K562 (cell line): ENCODE measurements at regions not wholly inside any gene's neighbourhood (a gene's known extent, or its start where the extent isn't known, plus 50 kb on each side); places are given as distances from the start of the nearest gene placed in this dataset.

Experiments used
- ATAC-seq: fragments of 200-7000 bp; cut with Tn5 transposase; 3 replicates; pipeline ENCODE4 v1.9.1; 2020; ENCODE audit warnings: moderate library complexity
- BruUV-seq: library from RNA; stranded (reverse); fragments of 400-500 nt; replicated peaks from 2 replicates; lab custom pipeline; 2021; lab: Mats Ljungman, UMichigan
- CTCF ChIA-PET: fragments of 300-600 bp; formaldehyde crosslinking; extraction: SDS; loops from one replicate; lab custom pipeline; 2021; ENCODE audit warnings: low intra/inter-chr PET ratio; lab: Yijun Ruan, JAX
- POLR2A ChIA-PET: fragments of 300-600, 350-650 bp; sonication (Branson Sonifier 250); formaldehyde crosslinking; extraction: SDS; loops from one replicate; lab custom pipeline; 2021; ENCODE audit warnings: antibody characterized with exemption, inconsistent platforms; lab: Yijun Ruan, JAX
- DNase-seq, 4 experiments: peaks; one replicate each; pipeline versions ENCODE4 v3.0.0 to v3.0.0-alpha.2; 2011 to 2018; ENCODE audit warnings: low spot score in 3 of 4, mixed read lengths in 3 of 4; ENCODE audit errors: extremely low read depth in 1 of 4
- FAIRE-seq: peaks from 2 replicates; lab custom pipeline; 2011; peaks lifted over from hg19 to GRCh38; lab: Jason Lieb, UNC
- H2AFZ ChIP-seq: 2 replicates; pipeline ENCODE4 v1.6.0; 2011; ENCODE audit warnings: low read depth, low read length, control low read depth, inconsistent platforms
- H3K27ac ChIP-seq: fragments of 200-600 bp; 3 replicates; pipeline ENCODE4 v1.8.0; 2011; ENCODE audit warnings: low read depth, mild to moderate bottlenecking, control low read depth, inconsistent platforms, low read length, moderate library complexity, mixed read lengths; ENCODE audit errors: extremely low read depth
- H3K27me3 ChIP-seq, 2 experiments: fragments of 300-600 bp in 1 of 2; 2 replicates in 1 of 2; 3 replicates in 1 of 2; pipeline versions ENCODE4 v1.6.0 to v1.8.0; 2011; ENCODE audit warnings: inconsistent platforms in 2 of 2, low read length in 2 of 2, mild to moderate bottlenecking in 1 of 2, mixed read lengths in 1 of 2, moderate library complexity in 1 of 2; ENCODE audit not compliant: control insufficient read depth in 2 of 2, insufficient read depth in 2 of 2
- H3K36me3 ChIP-seq: fragments of 300-600 bp; 3 replicates; pipeline ENCODE4 v1.8.0; 2011; ENCODE audit warnings: mild to moderate bottlenecking, low read length, inconsistent platforms; ENCODE audit not compliant: control insufficient read depth, insufficient read depth
- H3K4me1 ChIP-seq, 2 experiments: fragments of 200-600 bp in 1 of 2; replicated peaks in 1 of 2; 2 replicates in 1 of 2; 3 replicates in 1 of 2; pipeline versions ENCODE4 v1.5.1 to v1.8.0; 2011; ENCODE audit warnings: inconsistent platforms in 2 of 2, low read length in 2 of 2, mild to moderate bottlenecking in 1 of 2, mixed read lengths in 1 of 2, moderate library complexity in 1 of 2; ENCODE audit not compliant: control insufficient read depth in 2 of 2, insufficient read depth in 2 of 2
- H3K4me2 ChIP-seq: 2 replicates; pipeline ENCODE4 v1.6.1; 2011; ENCODE audit warnings: low read length, control low read depth, inconsistent platforms, mixed read lengths; ENCODE audit not compliant: insufficient read depth
- H3K4me3 ChIP-seq: fragments of 200-600 bp; sonication (generic), shearing (Covaris generic); 2 replicates; pipeline ENCODE4 v1.5.1; 2016; ENCODE audit warnings: control low read depth, inconsistent platforms
- H3K79me2 ChIP-seq: fragments of 200-600 bp; 3 replicates; pipeline ENCODE4 v1.8.0; 2011; ENCODE audit warnings: low read length, inconsistent platforms; ENCODE audit not compliant: control insufficient read depth, insufficient read depth
- H3K9ac ChIP-seq, 2 experiments: 2 replicates each; pipeline versions ENCODE4 v1.6.0 to v1.6.1; 2011; ENCODE audit warnings: low read depth in 2 of 2, low read length in 2 of 2, control low read depth in 1 of 2, inconsistent platforms in 1 of 2, mild to moderate bottlenecking in 1 of 2, mixed read lengths in 1 of 2; ENCODE audit not compliant: insufficient read depth in 1 of 2
- H3K9me1 ChIP-seq: one replicate; pipeline ENCODE4 v1.6.0; 2011; ENCODE audit warnings: inconsistent platforms, mild to moderate bottlenecking, low read length, moderate library complexity; ENCODE audit not compliant: control insufficient read depth, insufficient read depth
- H3K9me3 ChIP-seq: replicated peaks from 2 replicates; pipeline ENCODE4 v1.5.1; 2011; ENCODE audit warnings: low read depth, low read length, inconsistent platforms; ENCODE audit not compliant: control insufficient read depth, insufficient read depth
- H4K20me1 ChIP-seq: replicated peaks from 2 replicates; pipeline ENCODE4 v1.6.1; 2011; ENCODE audit warnings: low read length, inconsistent platforms, mixed read lengths; ENCODE audit not compliant: control insufficient read depth, insufficient read depth
- MTF1 ChIP-seq: fragments of 250-450 bp; sonication (Bioruptor Pico); IDR thresholded peaks from 2 replicates; pipeline ENCODE4 v1.9.0; 2021; ENCODE audit warnings: moderate library complexity, mild to moderate bottlenecking, inconsistent platforms, borderline replicate concordance
- NELFE ChIP-seq: IDR thresholded peaks from 2 replicates; pipeline ENCODE4 v1.6.1; 2011; ENCODE audit warnings: mild to moderate bottlenecking; ENCODE audit not compliant: insufficient read depth, insufficient read length
- PHF21A ChIP-seq: fragments of 450-650 bp; IDR thresholded peaks from 2 replicates; pipeline ENCODE4 v1.6.1; 2017; ENCODE audit warnings: low read depth, borderline replicate concordance
- POLR2G ChIP-seq: fragments of 200-400 bp; formaldehyde crosslinking; IDR thresholded peaks from 2 replicates; pipeline ENCODE4 v1.6.1; 2017; ENCODE audit warnings: low read depth, mild to moderate bottlenecking, antibody characterized with exemption, low read length, moderate library complexity
- SP1 ChIP-seq: sonication (generic); formaldehyde crosslinking; IDR thresholded peaks from 2 replicates; pipeline ENCODE4 v1.8.1; 2022; ENCODE audit warnings: mild to moderate bottlenecking, missing genetic modification reagents
- SREBF2 ChIP-seq: sonication (generic); formaldehyde crosslinking; IDR thresholded peaks from 2 replicates; pipeline ENCODE4 v1.4.0; 2020; ENCODE audit warnings: mild to moderate bottlenecking, missing genetic modification reagents
- XRCC4 ChIP-seq: IDR thresholded peaks from one replicate; pipeline ENCODE4 v1.6.1; 2011; ENCODE audit not compliant: insufficient read depth, insufficient read length; ENCODE audit errors: extremely low read depth
- ZNF354B ChIP-seq: fragments of 250-450 bp; sonication (Bioruptor Pico); IDR thresholded peaks from 2 replicates; pipeline ENCODE4 v1.4.0; 2020
- WGBS: fragments of 100-300 bp; shearing (Covaris generic); methylation state at CpG from one replicate; pipeline ENCODE4 v1.1.6; 2016; ENCODE audit warnings: low coverage, mixed read lengths; ENCODE audit not compliant: insufficient coverage; ENCODE audit errors: missing lambda C conversion rate; 5-methylcytosine and 5-hydroxymethylcytosine counted together
- in situ Hi-C: fragments of 300-500 bp; cut with MboI; formaldehyde crosslinking; loops from 4 replicates; pipeline ENCODE4 v1.15.0; 2018; ENCODE audit warnings: inconsistent platforms, mixed read lengths
- intact Hi-C: fragments of 100-400 bp; cut with micrococcal nuclease; formaldehyde crosslinking; loops from 2 replicates; pipeline ENCODE4 v1.14.2; 2022
- TF ChIP-seq, protein P1 (sequence below): fragments of 250-450 bp; sonication (Bioruptor Pico); IDR thresholded peaks from 2 replicates; pipeline ENCODE4 v1.6.1; 2021; ENCODE audit warnings: mild to moderate bottlenecking
- TF ChIP-seq, protein P2 (sequence below): sonication (generic); formaldehyde crosslinking; IDR thresholded peaks from 2 replicates; pipeline ENCODE4 v1.8.0; 2022; ENCODE audit warnings: mild to moderate bottlenecking, missing genetic modification reagents

DNA sequence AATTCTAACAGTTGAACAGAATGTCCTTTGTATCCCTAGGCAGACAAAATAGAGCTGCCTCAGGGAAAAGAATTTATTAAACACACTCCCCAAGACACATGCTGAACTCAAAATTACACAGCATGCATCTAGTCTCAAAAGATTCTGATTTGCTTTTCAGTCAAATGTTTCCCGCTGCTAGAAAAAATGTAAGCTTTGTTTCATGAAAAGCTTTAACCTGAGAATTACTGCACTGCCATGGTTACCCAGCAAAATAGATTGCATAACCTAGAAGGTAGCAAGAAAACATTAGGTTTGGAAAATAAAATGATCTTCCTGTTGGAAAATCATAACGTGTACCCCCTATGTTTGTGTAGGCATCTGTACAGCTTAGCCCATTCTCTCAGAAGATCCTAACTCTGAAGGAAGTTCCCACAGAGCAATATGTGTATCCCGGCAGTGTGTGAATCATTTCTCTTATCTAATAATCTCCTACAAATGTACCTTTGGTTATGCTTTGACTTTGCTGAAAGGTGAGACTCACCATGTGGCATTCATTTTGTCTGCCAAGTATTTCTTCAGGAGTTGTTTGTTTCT lies 646.9 kb downstream of the STPG2 start:
- H3K4me1 ChIP-seq = no peaks in the 10 kb centered on the region
- DNase-seq = no peak
- H3K4me3 ChIP-seq = no peak overlapping the region
- no peaks in the 10 kb centered on the region for H3K27me3 ChIP-seq
- in situ Hi-C loops = no loop called here
- no peak overlapping the region for H2AFZ ChIP-seq
- no peaks in the 10 kb centered on the region for H3K9me1 ChIP-seq
- CTCF ChIA-PET = no interaction called here
- FAIRE-seq = no peak
- no peaks in the 10 kb centered on the region for H4K20me1 ChIP-seq
- H3K27ac ChIP-seq = no peak overlapping the region
- POLR2A ChIA-PET = no interaction called here
- TF ChIP-seq MTF1 (CRISPR knock-in tag) (no peak), XRCC4 (no peak), SREBF2 (CRISPR knock-in tag) (no peak), POLR2G (no peak), SP1 (no peak), NELFE (no peak), ZNF354B (CRISPR knock-in tag) (no peak), PHF21A (no peak)
- TF ChIP-seq, protein P1, sequence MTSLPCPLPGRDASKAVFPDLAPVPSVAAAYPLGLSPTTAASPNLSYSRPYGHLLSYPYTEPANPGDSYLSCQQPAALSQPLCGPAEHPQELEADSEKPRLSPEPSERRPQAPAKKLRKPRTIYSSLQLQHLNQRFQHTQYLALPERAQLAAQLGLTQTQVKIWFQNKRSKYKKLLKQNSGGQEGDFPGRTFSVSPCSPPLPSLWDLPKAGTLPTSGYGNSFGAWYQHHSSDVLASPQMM (CRISPR knock-in tag) = no peak
- TF ChIP-seq, protein P2, sequence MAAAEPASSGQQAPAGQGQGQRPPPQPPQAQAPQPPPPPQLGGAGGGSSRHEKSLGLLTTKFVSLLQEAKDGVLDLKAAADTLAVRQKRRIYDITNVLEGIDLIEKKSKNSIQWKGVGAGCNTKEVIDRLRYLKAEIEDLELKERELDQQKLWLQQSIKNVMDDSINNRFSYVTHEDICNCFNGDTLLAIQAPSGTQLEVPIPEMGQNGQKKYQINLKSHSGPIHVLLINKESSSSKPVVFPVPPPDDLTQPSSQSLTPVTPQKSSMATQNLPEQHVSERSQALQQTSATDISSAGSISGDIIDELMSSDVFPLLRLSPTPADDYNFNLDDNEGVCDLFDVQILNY (CRISPR knock-in tag) = no peak
- intact Hi-C loops = no loop called here
- no peaks in the 10 kb centered on the region for H3K36me3 ChIP-seq
- ATAC-seq = no peak
- no peaks in the 10 kb centered on the region for H3K79me2 ChIP-seq
- 2% methylated on average over 3 of the region's 3 CpGs for WGBS
- no peak overlapping the region for H3K4me2 ChIP-seq
- H3K9ac ChIP-seq = no peak overlapping the region
- no TSS peak for BruUV-seq
- H3K9me3 ChIP-seq = no peaks in the 10 kb centered on the region
